HCT116 (cell line): ENCODE measurements at regions not wholly inside any gene's neighbourhood (a gene's known extent, or its start where the extent isn't known, plus 50 kb on each side); places are given as distances from the start of the nearest gene placed in this dataset.

Experiments used
- EZH2 ChIP-seq: fragments of 200-600 bp; sonication (generic); IDR thresholded peaks from 2 replicates; pipeline ENCODE4 v1.6.1; 2017; ENCODE audit warnings: antibody characterized with exemption, mixed run types
- JUND ChIP-seq: IDR thresholded peaks from 2 replicates; pipeline ENCODE4 v1.6.1; 2012
- POLR2A ChIP-seq: IDR thresholded peaks from 2 replicates; pipeline ENCODE4 v1.7.0; 2011; ENCODE audit warnings: borderline replicate concordance; ENCODE audit not compliant: insufficient read depth, insufficient read length; ENCODE audit errors: extremely low read depth
- POLR2AphosphoS5 ChIP-seq: IDR thresholded peaks from 2 replicates; pipeline ENCODE4 v1.6.1; 2011; ENCODE audit warnings: mild to moderate bottlenecking, low read depth, low read length, moderate library complexity
- SIN3A ChIP-seq: IDR thresholded peaks from 2 replicates; pipeline ENCODE4 v1.6.1; 2012; ENCODE audit warnings: low read depth
- SP1 ChIP-seq: IDR thresholded peaks from 2 replicates; pipeline ENCODE4 v1.6.1; 2012; ENCODE audit warnings: low read depth
- SRF ChIP-seq: IDR thresholded peaks from 2 replicates; pipeline ENCODE4 v1.6.1; 2012; ENCODE audit warnings: low read depth
- TCF7L2 ChIP-seq: IDR thresholded peaks from 2 replicates; pipeline ENCODE4 v1.7.0; 2011; ENCODE audit warnings: borderline replicate concordance, inconsistent platforms; ENCODE audit not compliant: insufficient read depth, insufficient read length; ENCODE audit errors: extremely low read depth
- YY1 ChIP-seq: IDR thresholded peaks from 2 replicates; pipeline ENCODE4 v1.6.1; 2011; ENCODE audit warnings: low read length, low read depth, moderate library complexity, mild to moderate bottlenecking; ENCODE audit not compliant: insufficient replicate concordance; ENCODE audit errors: extremely low read depth
- ZFX ChIP-seq: fragments of 450-650 bp; IDR thresholded peaks from 2 replicates; pipeline ENCODE4 v1.6.1; 2017
- ZNF274 ChIP-seq: fragments of 200-500 bp; sonication (Bioruptor generic); IDR thresholded peaks from 2 replicates; pipeline ENCODE4 v1.6.1; 2014; ENCODE audit warnings: mild to moderate bottlenecking, low read depth, low read length, inconsistent platforms
- TF ChIP-seq, protein P1 (sequence below), 3 experiments: fragments of 200-600 bp in 1 of 3; sonication (generic) in 1 of 3; IDR thresholded peaks in 2 of 3; conservative IDR thresholded peaks in 1 of 3; 2 replicates each; pipeline ENCODE4 v1.5.1; 2012 to 2017; ENCODE audit warnings: low read depth in 2 of 3, low read length in 2 of 3, antibody characterized with exemption in 1 of 3, borderline replicate concordance in 1 of 3, control low read depth in 1 of 3, mild to moderate bottlenecking in 1 of 3, mixed read lengths in 1 of 3, mixed run types in 1 of 3, moderate library complexity in 1 of 3; ENCODE audit not compliant: insufficient read depth in 1 of 3
- TF ChIP-seq, protein P2 (sequence below): IDR thresholded peaks from 2 replicates; pipeline ENCODE4 v1.6.1; 2012
- TF ChIP-seq, protein P3 (sequence below): IDR thresholded peaks from 2 replicates; pipeline ENCODE4 v1.6.1; 2011; ENCODE audit warnings: mild to moderate bottlenecking, low read length, moderate library complexity; ENCODE audit not compliant: insufficient replicate concordance; ENCODE audit errors: extremely low read depth

DNA sequence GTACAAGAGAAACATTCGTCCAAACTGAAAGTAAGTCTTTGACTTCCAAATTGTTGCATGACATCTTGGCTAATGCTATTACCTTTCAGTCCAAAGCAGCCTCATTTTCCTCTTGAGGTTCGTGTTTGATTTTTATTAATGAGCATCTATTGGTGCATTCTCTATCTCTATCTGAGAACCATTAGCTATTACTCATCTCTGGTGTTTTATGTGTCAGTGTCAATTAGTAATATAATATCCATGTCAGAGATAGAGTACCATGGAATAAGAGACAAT, 388.1 kb upstream of the GOT2 start:
- TF ChIP-seq YY1 (no peak), POLR2A (no peak), EZH2 (no peak), JUND (no peak), ZNF274 (no peak), SRF (no peak), SIN3A (no peak), POLR2AphosphoS5 (no peak), SP1 (no peak), TCF7L2 (no peak), ZFX (no peak)
- TF ChIP-seq, protein P1, sequence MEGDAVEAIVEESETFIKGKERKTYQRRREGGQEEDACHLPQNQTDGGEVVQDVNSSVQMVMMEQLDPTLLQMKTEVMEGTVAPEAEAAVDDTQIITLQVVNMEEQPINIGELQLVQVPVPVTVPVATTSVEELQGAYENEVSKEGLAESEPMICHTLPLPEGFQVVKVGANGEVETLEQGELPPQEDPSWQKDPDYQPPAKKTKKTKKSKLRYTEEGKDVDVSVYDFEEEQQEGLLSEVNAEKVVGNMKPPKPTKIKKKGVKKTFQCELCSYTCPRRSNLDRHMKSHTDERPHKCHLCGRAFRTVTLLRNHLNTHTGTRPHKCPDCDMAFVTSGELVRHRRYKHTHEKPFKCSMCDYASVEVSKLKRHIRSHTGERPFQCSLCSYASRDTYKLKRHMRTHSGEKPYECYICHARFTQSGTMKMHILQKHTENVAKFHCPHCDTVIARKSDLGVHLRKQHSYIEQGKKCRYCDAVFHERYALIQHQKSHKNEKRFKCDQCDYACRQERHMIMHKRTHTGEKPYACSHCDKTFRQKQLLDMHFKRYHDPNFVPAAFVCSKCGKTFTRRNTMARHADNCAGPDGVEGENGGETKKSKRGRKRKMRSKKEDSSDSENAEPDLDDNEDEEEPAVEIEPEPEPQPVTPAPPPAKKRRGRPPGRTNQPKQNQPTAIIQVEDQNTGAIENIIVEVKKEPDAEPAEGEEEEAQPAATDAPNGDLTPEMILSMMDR (IDR thresholded peaks at IDR 0.05 in 2 of 3, conservative IDR thresholded peaks at IDR 0.05 in 1 of 3; ENCODE audit: borderline replicate concordance in 1 of 3, insufficient read depth in 1 of 3, low read depth in 2 of 3, low read length in 2 of 3): no peak
- TF ChIP-seq, protein P2, sequence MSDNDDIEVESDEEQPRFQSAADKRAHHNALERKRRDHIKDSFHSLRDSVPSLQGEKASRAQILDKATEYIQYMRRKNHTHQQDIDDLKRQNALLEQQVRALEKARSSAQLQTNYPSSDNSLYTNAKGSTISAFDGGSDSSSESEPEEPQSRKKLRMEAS: no peak
- TF ChIP-seq, protein P3, sequence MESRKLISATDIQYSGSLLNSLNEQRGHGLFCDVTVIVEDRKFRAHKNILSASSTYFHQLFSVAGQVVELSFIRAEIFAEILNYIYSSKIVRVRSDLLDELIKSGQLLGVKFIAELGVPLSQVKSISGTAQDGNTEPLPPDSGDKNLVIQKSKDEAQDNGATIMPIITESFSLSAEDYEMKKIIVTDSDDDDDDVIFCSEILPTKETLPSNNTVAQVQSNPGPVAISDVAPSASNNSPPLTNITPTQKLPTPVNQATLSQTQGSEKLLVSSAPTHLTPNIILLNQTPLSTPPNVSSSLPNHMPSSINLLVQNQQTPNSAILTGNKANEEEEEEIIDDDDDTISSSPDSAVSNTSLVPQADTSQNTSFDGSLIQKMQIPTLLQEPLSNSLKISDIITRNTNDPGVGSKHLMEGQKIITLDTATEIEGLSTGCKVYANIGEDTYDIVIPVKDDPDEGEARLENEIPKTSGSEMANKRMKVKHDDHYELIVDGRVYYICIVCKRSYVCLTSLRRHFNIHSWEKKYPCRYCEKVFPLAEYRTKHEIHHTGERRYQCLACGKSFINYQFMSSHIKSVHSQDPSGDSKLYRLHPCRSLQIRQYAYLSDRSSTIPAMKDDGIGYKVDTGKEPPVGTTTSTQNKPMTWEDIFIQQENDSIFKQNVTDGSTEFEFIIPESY: no peak
